ENCODE measurements at regions not wholly inside any gene's neighbourhood (a gene's known extent, or its start where the extent isn't known, plus 50 kb on each side); places are given as distances from the start of the nearest gene placed in this dataset.

GRCh38 chr6:104186831-104187230, 672.9 kb downstream of the HACE1 start:
- intact Hi-C loops (cut with DNase I), result no loop called here
- no peak for ATAC-seq
- no peaks in the 10 kb centered on the region for H3K27me3 ChIP-seq
- H3K4me3 ChIP-seq, result no peak overlapping the region
- H3K36me3 ChIP-seq, result no peaks in the 10 kb centered on the region
- H3K9me3 ChIP-seq, result peaks cover 0 to 16% of the 10 kb centered on the region in 2 donors
- no peak overlapping the region for H3K27ac ChIP-seq
- no peak for DNase-seq
- no peak for TF ChIP-seq CTCF (IDR thresholded peaks at IDR 0.05)
- H3K4me1 ChIP-seq, result no peaks in the 10 kb centered on the region

- ATAC-seq, result no peak
- Histone ChIP-seq H3K27me3 (no peaks in the 10 kb centered on the region), H3K4me3 (no peak overlapping the region), H3K4me1 (no peaks in the 10 kb centered on the region), H3K36me3 (no peaks in the 10 kb centered on the region), H3K27ac (no peak overlapping the region), H3K9me3 (no peaks in the 10 kb centered on the region)
- no peak for TF ChIP-seq CTCF (IDR thresholded peaks at IDR 0.05)
- no peak for DNase-seq
- intact Hi-C loops (cut with DNase I), result no loop called here
Observed at GRCh38 chr6:104183816-104184435, 675.8 kb downstream of the HACE1 start.

GRCh38 chr6:104182811-104183210, 676.9 kb downstream of the HACE1 start:
- ATAC-seq (no peak), DNase-seq (no peak)
- Histone ChIP-seq H3K36me3 (no peaks in the 10 kb centered on the region), H3K4me1 (no peaks in the 10 kb centered on the region), H3K9me3 (no peaks in the 10 kb centered on the region), H3K27ac (no peak overlapping the region), H3K27me3 (no peaks in the 10 kb centered on the region), H3K4me3 (no peak overlapping the region)
- intact Hi-C loops (cut with DNase I), result no loop called here
- no peak for TF ChIP-seq CTCF (IDR thresholded peaks at IDR 0.05)

GRCh38 chr6:104173668-104174067, 686.1 kb downstream of the HACE1 start:
- intact Hi-C loops (cut with DNase I), result no loop called here
- H3K27ac ChIP-seq, result no peak overlapping the region
- H3K9me3 ChIP-seq, result no peaks in the 10 kb centered on the region
- no peaks in the 10 kb centered on the region for H3K4me1 ChIP-seq
- no peak for TF ChIP-seq CTCF (IDR thresholded peaks at IDR 0.05)
- H3K27me3 ChIP-seq, result no peaks in the 10 kb centered on the region
- no peak overlapping the region for H3K4me3 ChIP-seq
- ATAC-seq (no peak), DNase-seq (no peak)
- no peaks in the 10 kb centered on the region for H3K36me3 ChIP-seq

GRCh38 chr6:104170401-104170800, 689.3 kb downstream of the HACE1 start:
- intact Hi-C loops (cut with DNase I), result no loop called here
- H3K27me3 ChIP-seq, result no peaks in the 10 kb centered on the region
- H3K4me1 ChIP-seq, result no peaks in the 10 kb centered on the region
- peak in 1 of 4 donors; percentile 1 for DNase-seq
- no peak for ATAC-seq
- TF ChIP-seq CTCF (IDR thresholded peaks at IDR 0.05), result no peak
- no peaks in the 10 kb centered on the region for H3K36me3 ChIP-seq
- no peak overlapping the region for H3K4me3 ChIP-seq
- H3K27ac ChIP-seq, result no peak overlapping the region
- peaks cover 0 to 10% of the 10 kb centered on the region in 2 donors for H3K9me3 ChIP-seq

Measured in left lung (tissue), 4 donors.